CD4-positive, alpha-beta T cell treated with Interferon gamma for 1 hour (primary cell): ENCODE measurements at regions not wholly inside any gene's neighbourhood (a gene's known extent, or its start where the extent isn't known, plus 50 kb on each side); places are given as distances from the start of the nearest gene placed in this dataset.

Experiments used
- DNase-seq: peaks from one replicate; pipeline ENCODE4 v3.0.0-alpha.2; 2020

GRCh38 chr4:128380306-128380705, 92.7 kb upstream of the PGRMC2 start:
- DNase-seq: no peak

GRCh38 chr4:128379860-128380259, 92.2 kb upstream of the PGRMC2 start:
- no peak for DNase-seq

GRCh38 chr4:128378668-128379067, 91.1 kb upstream of the PGRMC2 start:
- no peak for DNase-seq

- DNase-seq: no peak
These were observed 89.3 kb upstream of the PGRMC2 start for GRCh38 chr4:128376958-128377357.

GRCh38 chr4:128376303-128376702, 88.7 kb upstream of the PGRMC2 start:
- no peak for DNase-seq

GRCh38 chr4:128373628-128374027, 86.0 kb upstream of the PGRMC2 start:
- DNase-seq: no peak

- DNase-seq: no peak
These were observed 84.3 kb upstream of the PGRMC2 start for GRCh38 chr4:128371876-128372275.

- no peak for DNase-seq
These were observed 83.6 kb upstream of the PGRMC2 start for GRCh38 chr4:128371001-128371777.

- DNase-seq: no peak
These were observed 78.6 kb upstream of the PGRMC2 start for GRCh38 chr4:128366212-128366611.

- DNase-seq: no peak
These were observed 77.0 kb upstream of the PGRMC2 start for GRCh38 chr4:128364565-128364964.

- no peak for DNase-seq
These were observed 76.4 kb upstream of the PGRMC2 start for GRCh38 chr4:128363966-128364365.

GRCh38 chr4:128362760-128363159, 75.1 kb upstream of the PGRMC2 start:
- DNase-seq: no peak

- no peak for DNase-seq
These were observed 71.8 kb upstream of the PGRMC2 start for GRCh38 chr4:128359422-128359821.

- DNase-seq: no peak
These were observed 71.3 kb upstream of the PGRMC2 start for GRCh38 chr4:128358913-128359279.

- no peak for DNase-seq
These were observed 70.8 kb upstream of the PGRMC2 start for GRCh38 chr4:128358231-128358912.

GRCh38 chr4:128357286-128357685, 69.7 kb upstream of the PGRMC2 start:
- DNase-seq: no peak

- no peak for DNase-seq
These were observed 67.7 kb upstream of the PGRMC2 start for GRCh38 chr4:128355305-128355704.

GRCh38 chr4:128354205-128354821, 66.7 kb upstream of the PGRMC2 start:
- no peak for DNase-seq

- DNase-seq: no peak
These were observed 66.2 kb upstream of the PGRMC2 start for GRCh38 chr4:128353791-128354190.

GRCh38 chr4:128351502-128351901, 63.9 kb upstream of the PGRMC2 start:
- no peak for DNase-seq

- DNase-seq: no peak
These were observed 62.9 kb upstream of the PGRMC2 start for GRCh38 chr4:128350449-128351045.

- no peak for DNase-seq
These were observed 62.3 kb upstream of the PGRMC2 start for GRCh38 chr4:128349921-128350320.

GRCh38 chr4:128347930-128348660, 60.5 kb upstream of the PGRMC2 start:
- DNase-seq: no peak
